Endothelial cell of umbilical vein (primary cell): ENCODE measurements at regions not wholly inside any gene's neighbourhood (a gene's known extent, or its start where the extent isn't known, plus 50 kb on each side); places are given as distances from the start of the nearest gene placed in this dataset.

ENCODE experiments used
- CTCF ChIP-seq, 2 donors: IDR thresholded peaks; 1 replicate in 1 of 2; 2 replicates in 1 of 2; pipeline ENCODE4 v1.5.1; 2011; ENCODE audit warnings: low read length in 2 of 2, mild to moderate bottlenecking in 2 of 2, moderate library complexity in 2 of 2, control low read depth in 1 of 2, inconsistent platforms in 1 of 2, low read depth in 1 of 2; ENCODE audit not compliant: insufficient read depth in 1 of 2; ENCODE audit errors: extremely low read depth in 1 of 2
- EZH2 ChIP-seq: IDR thresholded peaks from 2 replicates; pipeline ENCODE4 v1.6.1; 2012; ENCODE audit warnings: borderline replicate concordance, low read depth, mild to moderate bottlenecking, moderate library complexity, low read length, inconsistent platforms; ENCODE audit not compliant: severe bottlenecking
- GATA2 ChIP-seq: IDR thresholded peaks from 2 replicates; pipeline ENCODE4 v1.7.0; 2011; ENCODE audit warnings: low read depth, mild to moderate bottlenecking, moderate library complexity, mixed read lengths, low read length; ENCODE audit not compliant: insufficient read length, insufficient read depth
- JUN ChIP-seq: IDR thresholded peaks from 2 replicates; pipeline ENCODE4 v1.6.1; 2011; ENCODE audit warnings: borderline replicate concordance, low read depth; ENCODE audit not compliant: insufficient read length, insufficient read depth
- POLR2A ChIP-seq: IDR thresholded peaks from 2 replicates; pipeline ENCODE4 v1.6.1; 2012; ENCODE audit warnings: low read depth, mild to moderate bottlenecking, control low read depth, low read length
- POLR2AphosphoS5 ChIP-seq: IDR thresholded peaks from 2 replicates; pipeline ENCODE4 v1.6.1; 2012; ENCODE audit warnings: low read depth, mild to moderate bottlenecking, control low read depth, low read length, moderate library complexity; ENCODE audit not compliant: insufficient read depth
- TF ChIP-seq, protein P1 (sequence below): IDR thresholded peaks from 2 replicates; pipeline ENCODE4 v1.6.1; 2011; ENCODE audit not compliant: insufficient read depth, insufficient read length

DNA sequence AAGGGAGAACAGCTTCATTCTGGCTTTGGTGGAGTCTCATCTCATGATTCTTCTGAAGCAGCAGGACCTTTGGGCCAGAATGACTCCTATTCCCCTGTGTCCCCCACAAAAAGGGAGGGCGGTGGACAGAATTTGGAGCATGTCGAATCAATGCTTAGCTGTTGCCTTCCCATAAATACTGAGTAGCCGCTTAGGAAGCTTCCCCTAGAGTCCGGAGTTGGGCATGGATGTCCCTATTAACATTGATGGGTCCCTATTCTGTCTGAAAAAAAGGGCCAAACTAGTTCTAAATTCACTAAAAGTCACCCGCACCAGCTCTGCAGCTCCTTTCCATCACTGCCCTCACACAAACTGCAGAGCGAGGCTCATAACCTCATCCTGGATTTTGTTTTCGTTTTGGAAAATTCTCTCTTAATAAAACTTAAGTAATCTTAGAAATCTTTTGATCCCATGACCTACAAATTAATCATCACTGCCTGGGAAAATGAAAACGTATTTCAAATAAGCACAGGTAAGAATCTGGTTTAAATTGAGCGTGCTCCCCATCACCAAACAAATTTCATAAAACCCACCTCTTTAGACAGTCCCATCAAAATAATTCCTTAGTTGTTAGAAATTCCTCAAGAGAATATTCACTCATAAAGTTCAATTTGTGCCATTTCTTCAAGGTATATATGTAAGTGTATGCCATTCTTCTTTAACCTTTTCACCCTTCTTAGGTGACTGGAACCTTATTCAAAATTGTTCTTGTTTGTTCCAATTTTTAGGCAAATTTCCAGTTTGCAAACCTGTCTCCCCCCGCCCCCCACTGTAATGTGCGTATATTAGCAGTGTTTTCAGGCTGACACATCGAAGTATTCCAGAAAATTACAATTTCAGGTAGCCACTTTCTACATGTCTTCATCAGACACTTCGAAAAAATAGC lies 53.3 kb upstream of the NKAP start:
- TF ChIP-seq CTCF (IDR thresholded peaks at IDR 0.05; ENCODE audit: extremely low read depth in 1 of 2, insufficient read depth in 1 of 2, low read depth in 1 of 2, low read length in 2 of 2): no peak
- TF ChIP-seq EZH2: no peak
- TF ChIP-seq POLR2A: no peak
- TF ChIP-seq POLR2AphosphoS5: no peak
- TF ChIP-seq, protein P1, sequence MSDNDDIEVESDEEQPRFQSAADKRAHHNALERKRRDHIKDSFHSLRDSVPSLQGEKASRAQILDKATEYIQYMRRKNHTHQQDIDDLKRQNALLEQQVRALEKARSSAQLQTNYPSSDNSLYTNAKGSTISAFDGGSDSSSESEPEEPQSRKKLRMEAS: no peak
- no peak for TF ChIP-seq JUN
- TF ChIP-seq GATA2: no peak
